GM21786 (cell line): ENCODE measurements at regions not wholly inside any gene's neighbourhood (a gene's known extent, or its start where the extent isn't known, plus 50 kb on each side); places are given as distances from the start of the nearest gene placed in this dataset.
"Not testable (repeated sequence)": the region's sequence is repeated elsewhere in the genome, so short reads cannot be mapped to it uniquely, and the experiment has no call there.

Experiments used
- ATAC-seq: cut with Tn5 transposase; IDR thresholded peaks from one replicate; pipeline ENCODE4 v1.9.1; 2021; ENCODE audit not compliant: unreplicated experiment

GRCh38 chr20:51131811-51132210 is 108.9 kb upstream of the KCNG1 start:
- no peak for ATAC-seq

GRCh38 chr20:51129147-51129776 is 106.4 kb upstream of the KCNG1 start:
- ATAC-seq, result no peak

- no peak for ATAC-seq
Observed at GRCh38 chr20:51128198-51128597, 105.3 kb upstream of the KCNG1 start.

GRCh38 chr20:51127713-51128112 is 104.8 kb upstream of the KCNG1 start:
- ATAC-seq, result no peak

GRCh38 chr20:51126337-51126736 is 103.4 kb upstream of the KCNG1 start:
- ATAC-seq, result no peak

GRCh38 chr20:51125780-51126179 is 102.9 kb upstream of the KCNG1 start:
- ATAC-seq, result no peak

GRCh38 chr20:51125105-51125504 is 102.2 kb upstream of the KCNG1 start:
- no peak for ATAC-seq

GRCh38 chr20:51123887-51124286 is 101.0 kb upstream of the KCNG1 start:
- not testable (repeated sequence) for ATAC-seq

GRCh38 chr20:51122931-51123658 is 100.2 kb upstream of the KCNG1 start:
- no peak for ATAC-seq

- no peak for ATAC-seq
Observed at GRCh38 chr20:51121901-51122412, 99.0 kb upstream of the KCNG1 start.

GRCh38 chr20:51121272-51121671 is 98.4 kb upstream of the KCNG1 start:
- no peak for ATAC-seq

- ATAC-seq, result no peak
Observed at GRCh38 chr20:51120868-51121267, 98.0 kb upstream of the KCNG1 start.

GRCh38 chr20:51120438-51120837 is 97.5 kb upstream of the KCNG1 start:
- ATAC-seq, result no peak

- no peak for ATAC-seq
Observed at GRCh38 chr20:51119914-51120313, 97.0 kb upstream of the KCNG1 start.

GRCh38 chr20:51118985-51119527 is 96.1 kb upstream of the KCNG1 start:
- ATAC-seq, result no peak

- ATAC-seq, result no peak
Observed at GRCh38 chr20:51118216-51118615, 95.3 kb upstream of the KCNG1 start.

GRCh38 chr20:51116765-51117686 is 94.1 kb upstream of the KCNG1 start:
- ATAC-seq, result no peak

GRCh38 chr20:51111290-51111689 is 88.4 kb upstream of the KCNG1 start:
- ATAC-seq, result no peak

GRCh38 chr20:51108638-51109363 is 85.9 kb upstream of the KCNG1 start:
- ATAC-seq, result no peak

- ATAC-seq, result no peak
Observed at GRCh38 chr20:51106011-51106410, 83.1 kb upstream of the KCNG1 start.
